Hematopoietic multipotent progenitor cell treated with erythropoietin and hydrocortisone succinate and interleukin-3 and kit ligand, for 4 days (in vitro differentiated cells): ENCODE measurements at regions not wholly inside any gene's neighbourhood (a gene's known extent, or its start where the extent isn't known, plus 50 kb on each side); places are given as distances from the start of the nearest gene placed in this dataset.

Experiments used
- DNase-seq: peaks from one replicate; pipeline ENCODE4 v3.0.0-alpha.2; 2015

DNA sequence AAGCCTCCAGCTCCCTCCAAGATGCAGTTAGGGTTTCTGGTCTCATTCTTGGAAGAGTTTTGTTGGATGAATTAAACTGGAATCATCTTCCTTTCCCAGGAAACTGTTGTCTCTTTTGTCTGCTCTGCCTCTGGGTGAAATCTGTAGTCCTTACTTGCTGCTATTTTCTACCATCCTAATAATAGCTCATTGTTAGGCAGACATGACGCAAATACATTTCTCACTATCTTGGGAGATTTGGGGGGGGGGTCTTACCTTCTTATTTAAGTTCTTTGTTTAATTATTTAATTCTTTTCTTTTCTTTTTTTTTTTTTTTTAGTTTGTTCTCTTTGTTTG is 85.4 kb upstream of the DUSP10 start:
- no peak for DNase-seq

DNA sequence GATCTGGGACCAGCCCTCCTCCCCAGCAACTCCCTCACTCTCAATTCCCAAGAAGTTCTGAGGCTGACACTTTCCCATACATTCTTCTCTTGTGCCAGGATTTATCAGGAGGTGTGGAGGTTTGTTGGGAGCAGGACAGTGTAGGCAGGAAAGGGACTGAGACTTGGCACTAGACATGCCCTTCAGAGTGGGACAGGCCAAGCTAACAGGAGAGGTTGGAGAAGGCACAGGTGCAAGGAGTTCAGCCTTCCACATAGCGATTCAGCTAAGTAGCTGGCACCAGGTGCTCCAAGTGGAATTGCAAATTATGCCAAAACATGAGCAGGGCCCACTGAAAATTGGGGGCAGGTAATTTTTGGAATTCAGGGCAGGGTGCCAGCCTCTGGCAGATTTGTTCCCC is 83.0 kb upstream of the DUSP10 start:
- DNase-seq: no peak

DNA sequence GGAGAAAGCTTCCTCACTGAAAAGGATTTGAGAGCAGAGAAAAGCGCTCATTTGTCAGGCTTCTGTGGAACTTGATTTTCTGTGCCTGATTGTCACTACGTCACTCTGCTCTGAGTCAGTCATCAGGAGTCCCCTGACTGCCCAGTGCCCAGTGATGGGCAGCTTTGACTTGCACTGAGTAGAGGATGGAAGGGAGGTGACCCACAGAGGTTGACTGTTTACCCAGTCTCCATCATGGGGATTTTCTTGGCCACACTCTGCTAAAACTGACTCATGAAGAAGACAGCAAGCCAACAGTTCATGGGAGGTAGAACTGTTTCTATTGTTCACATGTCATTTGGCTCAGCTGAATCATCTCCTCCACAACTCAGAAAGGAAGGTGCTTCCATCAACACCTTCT is 82.1 kb upstream of the DUSP10 start:
- no peak for DNase-seq

DNA sequence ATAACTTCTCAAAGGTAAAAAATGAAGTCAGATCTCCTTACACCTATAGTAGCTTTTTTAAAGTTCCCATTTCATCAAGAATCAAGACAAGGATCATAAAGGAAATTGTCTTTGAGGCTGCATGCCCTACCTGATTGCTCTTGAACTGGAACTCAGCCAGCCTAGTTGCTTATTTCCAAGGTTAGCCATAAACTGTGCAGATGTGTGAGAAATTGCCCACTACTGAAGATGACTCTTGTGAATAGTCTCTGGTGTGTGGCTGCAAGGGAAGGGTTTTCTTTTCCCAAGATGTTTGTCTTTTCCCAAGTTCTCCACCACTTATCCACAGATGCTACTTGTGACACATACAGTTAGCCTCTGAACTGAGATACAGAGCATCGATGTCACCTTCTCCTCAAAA is 81.7 kb upstream of the DUSP10 start:
- DNase-seq: no peak

DNA sequence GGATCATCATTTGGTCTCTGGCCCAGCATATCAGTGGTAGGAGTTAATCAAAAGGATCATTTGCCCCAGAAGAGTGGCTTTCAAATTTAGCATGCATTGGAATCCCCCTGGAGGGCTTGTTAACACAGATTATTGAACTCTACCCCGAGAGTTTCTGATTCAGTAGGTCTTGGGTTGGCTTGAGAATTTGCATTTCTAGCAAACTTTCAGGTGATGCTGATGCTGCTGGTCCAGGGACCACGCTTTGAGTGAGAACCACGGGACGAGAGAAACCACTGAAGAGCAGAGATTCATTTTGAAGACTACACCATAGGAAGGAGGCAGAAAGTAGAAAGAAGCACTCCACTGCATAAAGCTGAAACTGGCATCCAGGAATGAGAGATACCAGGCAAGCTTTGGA is 81.3 kb upstream of the DUSP10 start:
- DNase-seq: no peak

DNA sequence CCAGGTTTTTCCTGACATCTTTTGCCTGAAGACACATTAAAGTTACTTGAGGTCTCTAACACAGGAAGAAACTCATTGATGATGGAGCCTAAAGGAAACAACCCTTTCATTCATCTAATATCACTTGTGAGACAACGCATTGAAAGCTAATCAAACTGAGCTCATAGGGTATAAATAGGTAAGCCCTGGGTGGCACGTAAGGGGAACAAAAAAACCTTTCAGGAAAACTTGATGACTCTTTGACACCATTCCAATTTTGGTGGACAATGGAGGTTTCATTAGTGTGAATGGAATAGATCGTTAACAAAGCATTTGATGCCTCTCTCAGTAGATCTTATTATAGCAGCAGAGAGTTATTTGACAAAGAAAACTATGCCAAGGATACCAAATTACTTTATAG is 80.7 kb upstream of the DUSP10 start:
- no peak for DNase-seq

DNA sequence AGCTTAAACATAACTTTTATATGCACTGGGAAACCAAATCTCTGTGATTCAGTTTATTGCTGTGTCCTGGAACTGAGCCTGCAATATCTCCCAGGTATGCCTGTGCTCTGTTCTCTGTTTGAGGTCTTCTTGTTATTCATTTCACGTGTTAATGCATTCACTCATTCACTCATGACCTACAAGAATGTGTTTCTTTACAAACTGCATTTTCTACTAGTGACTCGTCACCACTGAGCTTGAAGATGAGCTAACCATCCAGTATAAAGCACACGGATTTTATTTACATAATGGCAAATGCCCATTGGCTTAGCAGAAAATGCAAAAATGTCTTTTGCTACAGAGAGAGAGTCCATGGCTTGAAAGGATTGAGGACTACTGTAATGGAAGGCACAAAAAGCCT is 75.0 kb upstream of the DUSP10 start:
- DNase-seq: no peak

DNA sequence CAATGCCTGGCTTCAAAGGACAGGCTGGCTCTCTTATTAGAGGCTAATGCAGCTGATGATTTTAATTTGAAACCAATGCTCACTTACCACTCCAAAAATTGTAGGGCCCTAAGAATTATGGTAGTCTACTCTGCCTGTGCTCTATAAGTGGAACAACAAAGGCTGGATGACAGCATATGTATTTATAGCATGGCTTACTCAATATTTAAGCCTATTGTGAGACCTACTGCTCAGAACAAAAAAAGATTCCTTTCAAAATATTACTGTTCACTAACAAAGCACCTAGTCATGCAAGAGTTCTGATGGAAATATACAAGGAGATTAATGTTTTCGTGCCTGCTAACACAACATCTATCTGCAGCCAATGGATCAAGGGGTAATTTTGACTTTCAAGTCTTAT is 73.8 kb upstream of the DUSP10 start:
- DNase-seq: no peak

DNA sequence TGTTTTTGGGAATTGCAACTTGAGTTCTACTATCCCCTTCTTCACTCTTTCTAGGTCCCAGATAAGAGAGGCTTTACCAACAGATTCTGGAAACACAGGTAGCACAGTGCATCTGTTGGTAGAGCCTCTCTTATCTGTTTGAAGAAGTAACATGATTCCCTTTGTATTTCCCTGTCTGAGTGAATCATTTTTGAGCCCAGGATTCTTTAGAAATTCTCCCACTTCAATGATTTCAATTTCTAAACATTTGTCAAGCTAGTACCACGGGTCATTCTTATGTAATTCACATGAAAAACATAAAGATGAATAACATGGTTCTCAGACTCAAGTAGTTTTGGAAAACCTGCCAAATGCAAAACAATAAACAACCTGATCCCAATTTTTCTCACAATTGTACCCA is 72.0 kb upstream of the DUSP10 start:
- no peak for DNase-seq

DNA sequence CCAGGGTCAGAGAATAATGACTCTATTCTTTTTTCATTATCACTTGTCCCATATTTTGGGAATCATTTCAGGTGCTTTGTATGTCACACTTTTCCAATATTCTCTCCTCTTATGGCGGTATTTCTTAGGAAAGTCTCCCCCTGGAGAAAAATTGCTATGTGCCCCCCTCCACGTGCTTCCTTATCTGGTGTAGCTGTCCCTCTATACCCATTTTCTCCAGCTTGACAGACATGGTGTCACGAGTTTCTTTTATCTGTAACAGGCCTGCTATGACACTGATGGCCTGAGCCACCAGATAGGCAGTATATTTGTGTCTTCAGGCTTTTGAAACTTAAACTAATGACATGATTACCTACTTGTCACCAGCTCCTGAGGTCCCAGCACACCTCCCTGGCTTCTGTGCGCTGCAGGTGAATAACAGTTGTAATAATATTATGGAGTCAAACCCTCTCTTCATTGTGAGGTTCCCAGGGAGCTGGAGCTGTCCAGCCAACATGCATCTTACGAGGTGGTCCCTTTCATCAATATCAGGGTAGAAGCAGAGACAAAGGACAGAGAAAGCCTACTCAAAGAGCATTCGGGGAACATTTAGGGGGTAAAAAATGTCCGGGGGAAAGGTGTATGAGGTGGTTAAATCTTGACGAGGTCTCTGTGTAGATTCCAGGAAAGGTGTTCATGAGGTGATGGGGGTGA is 71.2 kb upstream of the DUSP10 start:
- peak; percentile 66 for DNase-seq

DNA sequence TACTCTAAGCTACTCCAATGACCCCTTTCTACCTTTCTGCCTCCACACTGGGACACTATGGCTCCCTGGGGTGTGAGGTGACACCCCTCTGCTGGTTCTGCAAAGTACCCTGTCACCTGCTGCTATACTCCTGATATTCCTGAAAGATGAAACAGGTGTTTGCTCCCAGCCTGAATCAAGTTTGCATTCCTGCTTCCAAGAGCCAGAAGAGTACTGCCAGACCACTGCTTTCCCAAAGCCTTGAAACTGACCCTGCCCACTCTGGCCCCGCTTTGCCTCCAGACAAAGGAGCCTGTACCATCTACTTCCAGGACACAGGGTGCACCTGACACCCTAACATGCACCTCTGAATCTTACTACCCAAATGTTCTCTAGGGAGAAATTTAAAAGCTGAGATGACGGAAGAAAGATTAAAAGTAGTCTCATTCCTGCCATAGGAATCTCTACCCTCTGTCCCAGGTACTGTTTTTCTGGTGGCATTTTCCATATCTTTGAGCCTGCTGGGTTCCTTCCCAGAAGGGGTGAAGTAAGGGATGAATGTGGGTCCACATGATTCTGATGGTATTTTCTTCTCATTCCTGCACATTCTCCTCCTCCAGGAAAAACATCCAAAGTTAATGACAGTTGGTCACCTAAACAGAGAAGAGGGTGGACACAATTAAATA is 70.3 kb upstream of the DUSP10 start:
- no peak for DNase-seq

DNA sequence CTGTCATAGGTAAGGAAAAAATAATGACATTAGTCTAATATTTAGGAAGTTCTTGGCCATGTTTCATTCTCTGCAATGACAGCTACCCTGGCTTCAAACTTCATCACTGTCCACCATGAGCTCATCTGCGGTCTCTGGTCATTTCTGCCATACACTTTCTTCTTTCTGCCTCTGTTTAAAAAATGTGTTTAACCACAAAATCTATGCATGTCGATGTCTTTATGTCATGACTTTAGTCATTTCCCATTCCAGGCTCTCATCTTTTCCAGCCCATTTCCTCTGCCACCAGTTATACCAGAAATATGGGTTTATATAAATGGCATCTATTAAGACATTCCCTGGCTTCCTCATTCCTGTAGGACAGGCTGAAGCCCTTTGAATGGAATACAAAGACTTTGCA is 68.5 kb upstream of the DUSP10 start:
- no peak for DNase-seq

DNA sequence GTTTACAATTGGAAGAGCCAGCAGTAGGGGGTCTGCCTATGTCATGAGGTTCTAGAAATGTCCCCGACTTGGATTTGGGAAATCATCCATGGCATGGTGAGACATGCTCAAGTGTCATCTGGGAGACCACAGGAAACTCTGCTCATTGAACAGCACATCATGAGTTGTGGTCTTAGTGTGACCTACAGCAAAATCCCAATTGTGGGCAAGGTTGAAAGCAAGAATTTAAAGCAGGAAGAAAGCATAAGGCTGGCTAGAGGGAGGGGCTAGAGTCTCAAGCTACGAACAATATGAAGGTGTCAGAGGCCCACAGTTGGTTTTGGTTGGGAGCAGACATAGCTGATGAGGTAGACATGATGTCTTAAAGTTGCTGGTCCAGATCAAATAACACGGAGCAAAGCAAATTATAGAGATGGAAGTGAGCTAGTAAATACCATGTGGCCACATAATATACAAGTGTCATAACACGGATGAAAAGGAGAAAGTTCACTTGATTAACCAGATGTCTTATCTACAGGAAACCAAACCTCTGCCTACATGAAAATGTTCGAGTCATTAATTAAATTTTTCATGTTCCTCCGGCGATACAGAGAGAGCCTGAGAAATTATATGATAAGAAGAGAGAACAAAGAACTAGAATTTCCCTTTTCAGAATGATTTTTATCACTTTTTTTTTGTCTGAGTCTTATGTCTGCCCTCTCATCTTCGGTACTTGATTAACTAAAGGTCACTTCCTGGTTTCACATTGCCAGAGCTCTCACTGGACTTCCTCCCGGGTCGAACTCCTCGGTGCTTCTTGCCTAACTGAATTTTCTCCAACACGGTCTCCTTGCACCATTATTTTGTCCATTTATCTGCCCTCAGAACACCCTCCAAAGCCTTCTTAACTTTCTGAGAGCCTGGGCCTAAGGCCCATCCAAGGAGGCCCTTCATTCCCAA is 67.5 kb upstream of the DUSP10 start:
- DNase-seq: peak; percentile 77

DNA sequence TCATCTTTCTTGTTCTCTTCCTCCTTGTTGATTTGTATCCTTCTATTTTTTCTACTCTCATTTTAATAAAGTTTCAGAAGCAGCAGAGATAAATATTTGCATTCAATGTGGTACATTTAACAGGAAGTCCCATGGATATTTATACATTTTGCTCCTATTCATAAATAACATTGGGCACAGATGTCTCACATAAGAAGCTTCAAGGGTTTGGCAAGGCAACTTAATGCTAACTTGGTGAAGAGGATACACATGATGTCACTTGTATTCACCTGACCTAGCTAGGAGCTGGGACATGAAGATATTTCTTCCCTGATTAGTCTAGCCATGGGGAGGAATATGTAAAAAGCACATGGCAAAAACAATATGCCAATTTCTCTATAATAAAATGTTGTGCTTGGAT is 65.1 kb upstream of the DUSP10 start:
- no peak for DNase-seq

DNA sequence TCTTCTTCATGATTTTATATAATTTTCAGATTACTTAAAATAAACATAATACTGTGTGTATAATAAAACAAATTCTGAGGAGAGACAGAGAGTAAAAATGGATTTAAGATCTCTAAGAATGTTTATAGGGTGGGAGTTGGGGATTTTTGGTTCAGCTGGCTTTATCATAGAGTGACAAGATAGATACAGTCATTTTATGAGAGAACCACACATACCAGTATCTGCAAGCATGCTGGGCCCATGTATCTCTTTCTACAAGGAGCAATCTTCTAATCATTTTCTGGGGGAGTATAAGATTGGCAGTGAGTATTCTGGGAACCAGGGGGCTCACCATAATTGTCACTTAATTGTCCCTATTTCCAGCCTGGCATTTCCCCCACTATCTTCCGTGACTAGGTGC is 64.3 kb upstream of the DUSP10 start:
- DNase-seq: no peak

DNA sequence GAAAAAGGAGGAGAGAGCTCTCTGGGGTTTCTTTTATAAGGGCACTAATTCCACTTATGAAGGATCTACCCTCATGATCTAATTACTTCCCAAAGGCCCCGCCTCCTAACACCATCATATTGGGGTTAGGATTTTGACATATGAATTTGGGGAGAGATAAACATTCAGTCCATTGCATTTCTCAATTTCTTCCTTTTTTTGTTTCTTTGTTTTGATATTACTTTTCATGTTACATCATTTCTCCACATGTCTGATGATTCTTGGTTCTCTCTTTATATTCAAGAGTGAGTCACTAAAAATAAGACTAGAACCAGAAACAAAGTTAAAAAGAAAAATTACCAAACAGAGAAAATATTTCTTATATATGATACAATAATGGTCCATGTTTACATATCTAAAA is 63.2 kb upstream of the DUSP10 start:
- DNase-seq: no peak

DNA sequence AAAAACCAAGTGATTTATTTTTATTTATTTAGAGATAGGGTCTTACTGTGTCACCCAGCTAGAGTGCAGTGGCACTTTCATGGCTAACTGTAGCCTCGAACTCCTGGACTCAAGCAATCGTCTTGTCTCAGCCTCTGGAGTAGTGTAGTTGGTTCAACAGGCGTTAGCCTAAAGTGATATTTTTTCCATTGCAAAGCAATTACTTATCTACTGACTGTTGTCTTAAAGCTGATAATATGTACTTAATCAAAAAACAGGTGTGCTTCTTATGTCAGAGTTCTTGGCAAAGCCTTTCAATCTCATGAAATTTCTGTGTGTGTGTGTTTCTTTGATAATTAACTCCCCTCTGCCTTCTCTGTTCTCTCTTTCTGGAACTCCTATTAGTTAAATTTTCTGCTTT is 62.4 kb upstream of the DUSP10 start:
- DNase-seq: no peak

DNA sequence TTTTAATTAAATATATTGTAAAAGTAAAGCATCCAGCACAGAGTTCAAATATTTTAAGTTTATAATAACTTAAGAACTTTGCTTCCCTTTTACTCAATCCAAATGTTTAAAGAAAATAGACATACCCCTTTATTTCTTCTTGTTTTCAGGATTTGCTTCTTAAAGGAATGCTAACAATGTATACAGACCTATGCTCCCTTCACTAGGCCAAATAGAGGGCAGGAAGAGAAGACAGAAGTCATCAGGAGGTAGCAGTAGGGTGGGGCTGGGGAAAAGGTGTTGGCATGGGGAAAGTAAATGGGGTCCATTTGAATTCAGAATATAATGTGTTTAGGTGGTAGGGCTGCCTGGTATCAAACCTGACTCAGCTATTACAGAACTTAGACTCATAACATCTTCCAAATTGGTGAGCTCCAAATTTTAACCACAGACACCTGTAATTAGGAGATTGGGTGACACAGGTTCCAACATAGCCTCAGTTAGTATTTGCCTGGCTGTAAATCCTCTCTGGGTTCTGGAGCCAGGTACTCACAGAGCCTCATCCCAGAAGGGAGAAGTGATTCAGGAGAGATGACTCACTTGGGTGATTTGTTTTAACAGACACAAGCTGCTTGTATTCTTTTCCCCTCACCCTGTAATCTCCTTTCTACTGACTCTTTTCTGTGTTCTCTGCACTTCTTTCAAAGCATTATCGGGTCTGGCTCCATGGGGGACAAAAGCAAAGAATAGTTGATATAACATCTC is 60.1 kb upstream of the DUSP10 start:
- DNase-seq: no peak

DNA sequence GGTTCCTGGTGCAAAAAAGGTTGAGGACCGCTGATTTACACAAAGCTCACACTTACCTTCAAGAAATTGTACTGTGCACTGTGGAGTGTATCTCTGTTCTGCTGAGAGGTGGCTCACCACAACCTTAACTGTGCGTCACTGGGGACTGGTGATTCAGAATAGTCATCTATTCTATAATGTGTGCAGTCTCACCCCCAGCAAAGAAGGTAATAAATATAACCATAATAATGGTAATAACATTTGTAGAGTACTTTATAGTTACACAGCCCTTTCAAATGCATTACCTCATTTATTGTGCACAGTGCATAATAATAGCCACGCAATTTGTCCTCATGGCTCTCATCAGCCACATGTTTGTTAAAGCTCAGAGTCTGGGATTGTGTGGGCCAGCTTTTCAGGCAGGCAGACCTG is 59.4 kb upstream of the DUSP10 start:
- DNase-seq: no peak

DNA sequence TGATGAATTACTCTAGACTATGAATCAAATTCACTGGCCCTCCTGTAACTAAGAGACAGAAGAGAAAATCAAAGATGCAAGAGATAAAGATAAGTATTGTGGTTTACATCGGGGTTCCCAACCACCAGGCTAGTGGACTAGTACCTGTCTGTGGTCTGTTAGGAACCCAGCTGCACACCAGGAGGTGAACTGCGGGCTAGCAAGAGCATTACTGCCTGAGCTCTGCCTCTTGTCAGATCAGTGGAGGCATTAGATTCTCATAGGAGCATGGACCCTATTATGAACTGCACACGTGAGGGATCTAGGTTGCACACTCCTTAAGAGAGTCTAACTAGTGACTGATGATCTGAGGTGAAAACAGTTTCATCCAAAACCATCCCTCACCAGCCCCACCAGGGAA is 58.9 kb upstream of the DUSP10 start:
- no peak for DNase-seq

DNA sequence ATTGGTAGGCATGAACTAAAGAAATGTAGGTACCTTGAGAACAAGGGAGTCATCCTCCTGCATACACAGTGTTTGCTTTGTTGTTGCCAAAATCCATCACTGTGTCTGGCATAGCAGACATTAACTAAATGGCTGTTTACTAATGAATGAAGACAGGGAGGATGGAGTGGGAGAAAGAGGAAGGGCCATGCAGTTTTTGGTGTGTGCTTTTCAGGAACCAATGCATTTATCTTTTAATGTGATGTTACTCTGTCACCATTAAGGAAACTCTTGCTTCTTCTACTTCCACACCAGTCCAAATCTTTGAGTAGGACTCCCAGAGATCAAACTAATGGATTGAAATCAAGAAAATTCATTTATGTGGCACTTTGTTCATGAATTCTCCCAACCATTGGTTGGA is 55.6 kb upstream of the DUSP10 start:
- DNase-seq: no peak

DNA sequence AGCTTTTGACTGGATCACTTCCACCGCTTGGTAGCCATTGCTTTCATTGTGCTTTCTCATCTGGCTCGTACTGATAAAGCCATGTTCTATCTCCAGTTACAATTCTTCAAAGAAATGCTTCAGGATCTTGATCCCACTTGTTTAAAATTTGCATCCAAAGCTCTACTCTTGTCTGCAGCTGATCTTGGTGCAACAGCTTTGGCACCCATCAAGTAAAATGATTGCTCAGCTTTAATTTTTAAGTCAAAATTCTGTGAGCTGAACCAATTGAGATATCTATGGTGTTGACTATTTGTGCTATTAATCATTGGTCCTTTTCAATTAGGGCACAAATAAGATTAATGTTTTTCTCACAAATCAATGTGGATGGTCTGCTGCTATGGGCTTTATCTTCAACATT is 54.8 kb upstream of the DUSP10 start:
- DNase-seq: no peak

DNA sequence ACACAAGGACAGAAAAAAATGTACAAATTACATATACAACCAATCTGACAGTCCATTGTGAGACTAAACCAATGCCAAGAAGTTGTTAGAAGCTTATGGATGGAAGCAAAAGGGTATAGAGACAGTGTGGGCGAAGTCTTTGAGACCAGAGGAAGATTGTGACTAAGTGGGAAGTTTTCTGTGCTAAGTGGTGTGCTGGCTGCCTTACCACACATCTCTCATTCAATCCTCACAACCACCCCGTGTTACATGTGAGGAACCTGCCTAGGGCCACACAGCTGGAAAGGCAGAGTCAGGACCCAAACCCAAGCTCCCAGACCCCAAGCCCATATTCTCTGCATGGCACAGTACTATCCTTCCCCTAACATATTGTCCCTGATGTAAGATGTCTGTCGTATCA is 53.5 kb upstream of the DUSP10 start:
- DNase-seq: no peak
